AG04450 (cell line): ENCODE measurements at regions not wholly inside any gene's neighbourhood (a gene's known extent, or its start where the extent isn't known, plus 50 kb on each side); places are given as distances from the start of the nearest gene placed in this dataset.
"Not testable (repeated sequence)": the region's sequence is repeated elsewhere in the genome, so short reads cannot be mapped to it uniquely, and the experiment has no call there.

Experiments used
- CTCF ChIA-PET: fragments of 300-600, 350-600 bp; formaldehyde crosslinking; extraction: SDS; loops from one replicate; lab custom pipeline; 2022; ENCODE audit warnings: antibody characterized with exemption, inconsistent platforms; lab: Charles Lee
- POLR2A ChIA-PET: fragments of 350-600 bp; formaldehyde crosslinking; extraction: SDS; loops from one replicate; lab custom pipeline; 2021; ENCODE audit warnings: antibody characterized with exemption, inconsistent platforms; lab: Yijun Ruan, JAX
- DNase-seq: peaks from one replicate; pipeline ENCODE4 v3.0.0-alpha.2; 2011; ENCODE audit warnings: low read depth, low spot score
- H3K27ac ChIP-seq: one replicate; pipeline ENCODE4 v1.5.1; 2012; ENCODE audit warnings: low read depth, low read length, control low read depth
- H3K27me3 ChIP-seq: one replicate; pipeline ENCODE4 v1.6.0; 2012; ENCODE audit warnings: low read length; ENCODE audit not compliant: control insufficient read depth, insufficient read depth
- H3K4me3 ChIP-seq: 2 replicates; pipeline ENCODE4 v1.5.1; 2011; ENCODE audit warnings: mild to moderate bottlenecking, low read depth, low read length, control low read depth
- H3K9me3 ChIP-seq: 2 replicates; pipeline ENCODE4 v1.5.1; 2012; ENCODE audit warnings: low read length; ENCODE audit not compliant: control insufficient read depth, insufficient read depth
- TF ChIP-seq, protein P1 (sequence below): IDR thresholded peaks from 2 replicates; pipeline ENCODE4 v1.5.1; 2011; ENCODE audit warnings: low read depth, low read length, control low read depth, inconsistent platforms

DNA sequence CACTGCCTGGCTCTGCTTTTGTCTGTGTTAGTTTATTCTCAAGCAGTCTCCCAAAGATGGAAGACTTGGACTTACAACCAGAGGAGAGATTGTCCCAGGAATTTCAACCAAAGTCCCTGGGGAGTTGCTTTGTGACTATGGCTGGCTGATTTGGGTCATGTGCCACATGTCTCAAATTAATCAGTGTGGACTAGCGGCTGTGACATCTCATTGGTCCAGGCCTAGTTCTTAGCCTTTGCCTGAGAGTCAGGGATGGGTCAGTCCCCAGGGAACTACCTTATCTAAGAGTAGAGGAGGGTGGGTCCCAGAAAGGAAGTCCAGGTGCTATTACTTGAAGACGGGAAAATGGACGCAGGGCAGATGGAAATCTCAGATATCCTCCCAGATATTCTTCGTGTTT lies 217.1 kb downstream of the ACKR3 start:
- Histone ChIP-seq H3K27ac (no peak overlapping the region), H3K9me3 (no peaks in the 10 kb centered on the region), H3K4me3 (no peak overlapping the region), H3K27me3 (no peaks in the 10 kb centered on the region)
- ChIA-PET POLR2A (no interaction called here), CTCF (no interaction called here)
- TF ChIP-seq, protein P1, sequence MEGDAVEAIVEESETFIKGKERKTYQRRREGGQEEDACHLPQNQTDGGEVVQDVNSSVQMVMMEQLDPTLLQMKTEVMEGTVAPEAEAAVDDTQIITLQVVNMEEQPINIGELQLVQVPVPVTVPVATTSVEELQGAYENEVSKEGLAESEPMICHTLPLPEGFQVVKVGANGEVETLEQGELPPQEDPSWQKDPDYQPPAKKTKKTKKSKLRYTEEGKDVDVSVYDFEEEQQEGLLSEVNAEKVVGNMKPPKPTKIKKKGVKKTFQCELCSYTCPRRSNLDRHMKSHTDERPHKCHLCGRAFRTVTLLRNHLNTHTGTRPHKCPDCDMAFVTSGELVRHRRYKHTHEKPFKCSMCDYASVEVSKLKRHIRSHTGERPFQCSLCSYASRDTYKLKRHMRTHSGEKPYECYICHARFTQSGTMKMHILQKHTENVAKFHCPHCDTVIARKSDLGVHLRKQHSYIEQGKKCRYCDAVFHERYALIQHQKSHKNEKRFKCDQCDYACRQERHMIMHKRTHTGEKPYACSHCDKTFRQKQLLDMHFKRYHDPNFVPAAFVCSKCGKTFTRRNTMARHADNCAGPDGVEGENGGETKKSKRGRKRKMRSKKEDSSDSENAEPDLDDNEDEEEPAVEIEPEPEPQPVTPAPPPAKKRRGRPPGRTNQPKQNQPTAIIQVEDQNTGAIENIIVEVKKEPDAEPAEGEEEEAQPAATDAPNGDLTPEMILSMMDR = no peak
- DNase-seq = no peak

DNA sequence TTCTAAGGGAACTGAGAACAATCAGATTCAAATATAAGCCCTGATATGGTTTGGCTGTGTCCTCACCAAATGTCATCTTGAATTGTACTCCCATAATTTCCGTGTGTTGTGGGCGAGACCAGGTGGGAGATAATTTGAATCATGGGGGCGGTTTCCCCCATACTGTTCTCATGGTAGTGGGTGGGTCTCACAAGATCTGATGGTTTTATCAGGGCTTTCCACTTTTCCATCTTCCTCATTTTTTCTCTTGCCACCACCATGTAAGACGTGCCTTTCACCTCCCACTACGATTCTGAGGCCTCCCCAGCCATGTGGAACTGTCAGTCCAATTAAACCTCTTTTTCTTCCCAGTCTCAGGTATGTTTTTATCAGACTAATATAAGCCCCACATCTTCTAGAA lies 217.8 kb downstream of the ACKR3 start:
- DNase-seq, CTCF ChIA-PET: not testable (repeated sequence)

DNA sequence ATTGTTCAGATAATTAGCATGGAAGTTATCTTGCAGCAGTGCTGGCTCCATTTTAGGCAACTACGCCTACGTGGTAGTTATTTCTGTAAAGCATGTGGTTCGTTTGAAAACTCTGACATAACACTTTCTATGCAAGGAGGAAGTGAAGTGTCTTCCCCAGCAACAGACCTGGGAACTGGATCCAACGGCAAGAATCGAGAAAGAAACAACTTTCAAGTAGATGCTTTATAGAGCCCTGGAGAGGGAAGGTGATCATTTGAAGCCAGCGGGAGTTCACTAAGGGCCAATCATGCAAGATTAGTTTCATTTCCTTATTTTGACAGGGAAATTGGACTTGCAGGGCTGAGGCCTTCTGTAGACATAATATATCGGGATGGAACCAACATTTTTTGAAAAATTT lies 218.3 kb downstream of the ACKR3 start:
- no peak for DNase-seq
- Histone ChIP-seq H3K27me3 (no peaks in the 10 kb centered on the region), H3K9me3 (no peaks in the 10 kb centered on the region), H3K4me3 (no peak overlapping the region), H3K27ac (no peak overlapping the region)
- POLR2A ChIA-PET = no interaction called here
- CTCF ChIA-PET = no interaction called here
- TF ChIP-seq, protein P1 = no peak

More for the DNA sequence above, 217.8 kb downstream of the ACKR3 start:
- H3K27ac ChIP-seq, H3K4me3 ChIP-seq, POLR2A ChIA-PET, H3K9me3 ChIP-seq, H3K27me3 ChIP-seq: not testable (repeated sequence)

DNA sequence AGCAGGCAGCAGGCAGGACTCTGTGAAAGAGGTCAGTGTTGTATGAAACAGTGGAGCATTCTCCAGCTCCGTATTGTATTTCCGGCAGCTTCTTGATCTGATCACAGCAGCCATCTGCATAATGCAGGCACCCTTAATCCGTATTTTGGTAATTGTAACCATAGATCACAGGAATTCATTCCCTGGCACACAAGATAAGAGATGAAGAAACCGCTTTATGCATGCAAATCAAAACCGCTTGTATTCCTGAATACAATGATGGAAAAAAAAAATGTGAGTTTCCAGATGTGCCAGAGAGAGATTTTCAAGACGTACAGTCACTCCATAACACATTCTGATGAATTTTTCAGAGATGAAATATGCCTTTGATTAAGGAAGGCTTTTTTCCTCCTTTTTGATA lies 221.3 kb downstream of the ACKR3 start:
- TF ChIP-seq, protein P1 = no peak
- Histone ChIP-seq H3K27ac (no peak overlapping the region), H3K27me3 (peaks cover 3% of the 10 kb centered on the region), H3K9me3 (no peaks in the 10 kb centered on the region; the same call in 1 of the 2 replicates), H3K4me3 (no peak overlapping the region)
- CTCF ChIA-PET = no interaction called here
- POLR2A ChIA-PET = no interaction called here
- DNase-seq = no peak

DNA sequence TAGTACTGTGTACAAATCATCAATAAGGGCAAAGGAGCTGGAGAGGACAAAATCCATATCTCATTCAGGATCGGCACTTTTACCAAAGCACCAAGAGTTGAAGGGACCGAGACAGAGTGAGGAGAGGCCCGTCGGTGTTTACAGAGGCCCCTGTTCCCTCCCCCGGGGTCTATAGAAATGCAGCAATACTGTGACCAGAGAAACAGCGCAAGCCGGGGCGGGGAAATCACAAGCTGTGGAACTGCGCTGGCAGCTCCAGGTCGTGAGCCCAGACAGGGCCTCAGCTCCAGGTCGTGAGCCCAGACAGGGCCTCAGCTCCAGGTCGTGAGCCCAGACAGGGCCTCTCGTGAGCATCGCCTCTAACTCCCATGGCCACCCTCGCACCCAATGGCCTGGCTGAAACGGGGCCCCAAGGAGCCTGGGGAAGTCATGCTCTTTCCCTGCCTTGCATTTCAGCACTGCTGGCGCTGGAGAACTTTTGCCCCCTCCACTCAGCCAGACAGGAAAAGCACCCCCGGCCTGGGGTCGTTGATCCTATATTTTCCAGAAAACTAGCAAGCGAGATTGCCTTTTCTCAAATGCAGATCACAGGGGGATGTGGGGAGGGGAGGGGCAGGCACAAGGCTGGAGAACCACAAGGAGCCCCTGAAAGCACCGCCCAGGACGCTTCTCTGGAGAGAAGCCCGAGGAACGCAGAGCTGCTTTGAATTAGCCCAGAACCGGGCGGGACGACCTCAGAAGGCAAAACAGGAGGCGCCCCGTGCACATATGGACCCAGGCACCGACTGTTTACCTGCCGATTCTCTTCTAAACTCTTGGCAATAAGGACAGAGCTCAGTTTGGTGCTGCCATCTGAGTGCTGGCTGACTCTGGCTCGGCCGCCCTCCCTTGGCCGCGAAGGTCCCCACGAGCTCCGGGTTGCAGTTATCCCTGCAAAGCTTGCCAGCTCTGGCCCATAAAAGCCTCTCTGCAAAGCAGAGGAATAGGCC lies 223.7 kb downstream of the ACKR3 start:
- no peak overlapping the region for H3K4me3 ChIP-seq
- TF ChIP-seq, protein P1 = no peak
- no peak overlapping the region for H3K27ac ChIP-seq
- peaks cover 3% of the 10 kb centered on the region for H3K27me3 ChIP-seq
- POLR2A ChIA-PET = interaction anchor here (0.7 kb wide), 1 partner anchor 78 kb away, joined by 3 read pairs; no protein-coding TSS in a partner anchor
- CTCF ChIA-PET = no interaction called here
- no peak for DNase-seq
- H3K9me3 ChIP-seq = no peaks in the 10 kb centered on the region; the same call in 1 of the 2 replicates
